LNCAP (cell line): ENCODE measurements at regions not wholly inside any gene's neighbourhood (a gene's known extent, or its start where the extent isn't known, plus 50 kb on each side); places are given as distances from the start of the nearest gene placed in this dataset.

Experiments used
- CTCF ChIP-seq: fragments of 450-650 bp; IDR thresholded peaks from 2 replicates; pipeline ENCODE4 v1.5.1; 2017; ENCODE audit warnings: mild to moderate bottlenecking

- TF ChIP-seq CTCF, result no peak
Observed at GRCh38 chr4:110950731-110951130, 327.9 kb upstream of the PITX2 start.

GRCh38 chr4:110953191-110953590 lies 330.3 kb upstream of the PITX2 start:
- TF ChIP-seq CTCF, result no peak

GRCh38 chr4:110953898-110954297 lies 331.0 kb upstream of the PITX2 start:
- TF ChIP-seq CTCF, result no peak

GRCh38 chr4:110955748-110956147 lies 332.9 kb upstream of the PITX2 start:
- no peak for TF ChIP-seq CTCF

- TF ChIP-seq CTCF, result peak; percentile 66
Observed at GRCh38 chr4:110959041-110959643, 336.3 kb upstream of the PITX2 start.

- no peak for TF ChIP-seq CTCF
Observed at GRCh38 chr4:110961066-110961465, 338.2 kb upstream of the PITX2 start.

GRCh38 chr4:110962616-110963015 lies 339.7 kb upstream of the PITX2 start:
- TF ChIP-seq CTCF, result no peak
